ENCODE measurements at regions not wholly inside any gene's neighbourhood (a gene's known extent, or its start where the extent isn't known, plus 50 kb on each side); places are given as distances from the start of the nearest gene placed in this dataset.

GRCh38 chrX:144801786-144802185 is 445.5 kb upstream of the SPANXN1 start:
- TF ChIP-seq EZH2 (IDR thresholded peaks at IDR 0.05; ENCODE audit: low read length, unreplicated experiment) (no peak), CTCF (conservative IDR thresholded peaks at IDR 0.05; ENCODE audit: low read depth, low read length) (no peak), EZH2phosphoT487 (IDR thresholded peaks at IDR 0.05; ENCODE audit: borderline replicate concordance, low read length) (no peak)

Measured in PC-3 (cell line).